ENCODE measurements at regions not wholly inside any gene's neighbourhood (a gene's known extent, or its start where the extent isn't known, plus 50 kb on each side); places are given as distances from the start of the nearest gene placed in this dataset.

DNA sequence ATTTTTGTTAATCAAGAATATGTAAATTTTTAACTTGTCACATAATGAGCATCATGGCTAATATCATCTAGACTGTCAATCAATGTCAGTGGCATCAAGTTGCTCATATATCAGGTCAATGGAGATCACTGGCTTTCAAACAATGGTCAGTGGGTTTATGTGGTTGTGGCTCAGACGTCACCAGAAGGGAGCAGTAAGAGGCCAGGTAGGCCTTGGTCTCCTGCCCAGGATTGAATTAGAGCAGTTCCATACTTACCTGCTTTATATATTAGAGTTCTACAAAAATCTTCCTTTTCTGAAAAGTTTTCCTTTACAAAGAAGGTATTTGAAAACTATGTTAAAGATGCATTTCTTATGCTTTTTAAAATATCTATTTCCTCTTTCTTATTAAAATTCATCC, 206.3 kb upstream of the B3GALT2 start:
- TF ChIP-seq, protein P1, sequence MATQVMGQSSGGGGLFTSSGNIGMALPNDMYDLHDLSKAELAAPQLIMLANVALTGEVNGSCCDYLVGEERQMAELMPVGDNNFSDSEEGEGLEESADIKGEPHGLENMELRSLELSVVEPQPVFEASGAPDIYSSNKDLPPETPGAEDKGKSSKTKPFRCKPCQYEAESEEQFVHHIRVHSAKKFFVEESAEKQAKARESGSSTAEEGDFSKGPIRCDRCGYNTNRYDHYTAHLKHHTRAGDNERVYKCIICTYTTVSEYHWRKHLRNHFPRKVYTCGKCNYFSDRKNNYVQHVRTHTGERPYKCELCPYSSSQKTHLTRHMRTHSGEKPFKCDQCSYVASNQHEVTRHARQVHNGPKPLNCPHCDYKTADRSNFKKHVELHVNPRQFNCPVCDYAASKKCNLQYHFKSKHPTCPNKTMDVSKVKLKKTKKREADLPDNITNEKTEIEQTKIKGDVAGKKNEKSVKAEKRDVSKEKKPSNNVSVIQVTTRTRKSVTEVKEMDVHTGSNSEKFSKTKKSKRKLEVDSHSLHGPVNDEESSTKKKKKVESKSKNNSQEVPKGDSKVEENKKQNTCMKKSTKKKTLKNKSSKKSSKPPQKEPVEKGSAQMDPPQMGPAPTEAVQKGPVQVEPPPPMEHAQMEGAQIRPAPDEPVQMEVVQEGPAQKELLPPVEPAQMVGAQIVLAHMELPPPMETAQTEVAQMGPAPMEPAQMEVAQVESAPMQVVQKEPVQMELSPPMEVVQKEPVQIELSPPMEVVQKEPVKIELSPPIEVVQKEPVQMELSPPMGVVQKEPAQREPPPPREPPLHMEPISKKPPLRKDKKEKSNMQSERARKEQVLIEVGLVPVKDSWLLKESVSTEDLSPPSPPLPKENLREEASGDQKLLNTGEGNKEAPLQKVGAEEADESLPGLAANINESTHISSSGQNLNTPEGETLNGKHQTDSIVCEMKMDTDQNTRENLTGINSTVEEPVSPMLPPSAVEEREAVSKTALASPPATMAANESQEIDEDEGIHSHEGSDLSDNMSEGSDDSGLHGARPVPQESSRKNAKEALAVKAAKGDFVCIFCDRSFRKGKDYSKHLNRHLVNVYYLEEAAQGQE (IDR thresholded peaks at IDR 0.05; ENCODE audit: insufficient read depth in 1 of 2, low read depth in 2 of 2, low read length in 2 of 2): no peak
- TF ChIP-seq SIN3A (IDR thresholded peaks at IDR 0.05; ENCODE audit: borderline replicate concordance, insufficient read depth, low read length) (no peak), TAF1 (IDR thresholded peaks at IDR 0.05; ENCODE audit: borderline replicate concordance, insufficient read depth, low read length) (no peak), POLR2AphosphoS5 (IDR thresholded peaks at IDR 0.05; ENCODE audit: low read depth, low read length) (no peak)
